ENCODE measurements at regions not wholly inside any gene's neighbourhood (a gene's known extent, or its start where the extent isn't known, plus 50 kb on each side); places are given as distances from the start of the nearest gene placed in this dataset.

- SMC1A ChIA-PET (ENCODE audit: uncharacterized antibody, unreplicated experiment) = interaction anchor here (0.9 to 1.1 kb wide), 2 partner anchors 9 to 24 kb away, joined by 3 to 4 read pairs; no protein-coding TSS in a partner anchor
- FAIRE-seq = no peak
- Histone ChIP-seq H4K20me1 (ENCODE audit: control insufficient read depth, insufficient read depth) (no peaks in the 10 kb centered on the region), H3K79me2 (ENCODE audit: control insufficient read depth, insufficient read depth, low read length) (no peaks in the 10 kb centered on the region), H3K27ac (ENCODE audit: control insufficient read depth, insufficient read depth) (no peak overlapping the region), H3K9me3 (replicated peaks; ENCODE audit: control insufficient read depth, insufficient read depth, low read length) (no peaks in the 10 kb centered on the region), H3K36me3 (ENCODE audit: control insufficient read depth in 2 of 2, insufficient read depth in 2 of 2, low read length in 1 of 2) (no peaks in the 10 kb centered on the region), H3K9ac (ENCODE audit: control insufficient read depth, insufficient read depth, low read length) (no peak overlapping the region), H3K4me2 (ENCODE audit: control insufficient read depth, insufficient read depth) (no peak overlapping the region), H3K4me3 (no peak overlapping the region), H2AFZ (ENCODE audit: control insufficient read depth, low read depth, low read length) (no peak overlapping the region), H3K27me3 (replicated peaks in 1 of 2; ENCODE audit: control insufficient read depth in 2 of 2, insufficient read depth in 2 of 2, low read length in 1 of 2) (peaks cover 0 to 1% of the 10 kb centered on the region in 2 experiments; a peak in 1 of 4 replicates), H3K4me1 (ENCODE audit: control insufficient read depth, insufficient read depth, low read length) (no peaks in the 10 kb centered on the region)
- 17% methylated on average over 8 of the region's 8 CpGs for WGBS (ENCODE audit: insufficient coverage, insufficient replicate concordance, low lambda C conversion rate, missing lambda C conversion rate)
- no TSS peak for BruUV-seq (replicated peaks)
- CTCF ChIA-PET = interaction anchor here (0.6 kb wide), 1 partner anchor 269 kb away, joined by 3 read pairs; no protein-coding TSS in a partner anchor
- no peak for ATAC-seq
- POLR2A ChIA-PET = no interaction called here
- RAD21 ChIA-PET (ENCODE audit: unreplicated experiment) = no interaction called here
- intact Hi-C loops (cut with micrococcal nuclease; ENCODE audit: unreplicated experiment) (no loop called here), in situ Hi-C loops (cut with MboI) (no loop called here)
- TF ChIP-seq TCF12 (IDR thresholded peaks at IDR 0.05; ENCODE audit: low read depth, low read length) (no peak), IRF5 (IDR thresholded peaks at IDR 0.05; ENCODE audit: borderline replicate concordance) (no peak)
- DNase-seq (ENCODE audit: low read depth, low spot score) = no peak
Measured at GRCh38 chr21:15141261-15141970, 76.6 kb upstream of the NRIP1 start.

DNA sequence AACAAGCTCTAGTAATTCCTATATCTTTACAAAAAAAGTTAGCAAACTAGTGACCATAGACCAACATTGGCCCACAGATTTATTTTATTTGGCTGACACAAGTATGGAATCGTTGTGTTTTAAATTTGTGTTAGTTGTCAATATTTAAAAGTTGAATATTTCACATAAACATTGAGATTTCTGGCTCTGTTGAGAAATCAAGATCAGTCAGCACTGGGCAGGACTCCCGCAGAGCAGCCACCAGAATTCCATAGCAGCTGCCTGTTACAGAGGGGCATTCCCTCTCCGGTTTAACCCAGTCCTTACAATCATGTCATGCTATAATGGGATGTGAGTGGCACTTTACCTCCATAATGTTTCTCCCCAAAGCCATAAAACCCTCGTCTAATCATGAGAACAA lies 79.2 kb upstream of the NRIP1 start:
- WGBS (ENCODE audit: insufficient coverage, insufficient replicate concordance, low lambda C conversion rate, missing lambda C conversion rate) = 12% methylated on average over 4 of the region's 4 CpGs
- no peaks in the 10 kb centered on the region for H3K79me2 ChIP-seq (ENCODE audit: control insufficient read depth, insufficient read depth, low read length)
- no peaks in the 10 kb centered on the region for H4K20me1 ChIP-seq (ENCODE audit: control insufficient read depth, insufficient read depth)
- ChIA-PET RAD21 (ENCODE audit: unreplicated experiment) (no interaction called here), POLR2A (no interaction called here), CTCF (no interaction called here), SMC1A (ENCODE audit: uncharacterized antibody, unreplicated experiment) (no interaction called here)
- H2AFZ ChIP-seq (ENCODE audit: control insufficient read depth, low read depth, low read length) = no peak overlapping the region
- no peak overlapping the region for H3K27ac ChIP-seq (ENCODE audit: control insufficient read depth, insufficient read depth)
- no peak overlapping the region for H3K9ac ChIP-seq (ENCODE audit: control insufficient read depth, insufficient read depth, low read length)
- no TSS peak for BruUV-seq (replicated peaks)
- ATAC-seq = no peak
- in situ Hi-C loops (cut with MboI) = no loop called here
- no peaks in the 10 kb centered on the region for H3K9me3 ChIP-seq (replicated peaks; ENCODE audit: control insufficient read depth, insufficient read depth, low read length)
- FAIRE-seq = no peak
- peaks cover 0 to 1% of the 10 kb centered on the region in 2 experiments; a peak in 1 of 4 replicates for H3K27me3 ChIP-seq (replicated peaks in 1 of 2; ENCODE audit: control insufficient read depth in 2 of 2, insufficient read depth in 2 of 2, low read length in 1 of 2)
- H3K4me1 ChIP-seq (ENCODE audit: control insufficient read depth, insufficient read depth, low read length) = no peaks in the 10 kb centered on the region
- TF ChIP-seq SMAD5 (IDR thresholded peaks at IDR 0.05; ENCODE audit: low read depth) (no peak), POLR2A (IDR thresholded peaks at IDR 0.05; ENCODE audit: low read depth, low read length) (no peak), CTCF (IDR thresholded peaks at IDR 0.05 in 2 of 3, conservative IDR thresholded peaks at IDR 0.05 in 1 of 3; ENCODE audit: control insufficient read depth in 2 of 3, extremely low read depth in 1 of 3, insufficient read depth in 1 of 3, low read depth in 3 of 3, low read length in 3 of 3) (no peak)
- no peak overlapping the region for H3K4me2 ChIP-seq (ENCODE audit: control insufficient read depth, insufficient read depth)
- intact Hi-C loops (cut with micrococcal nuclease; ENCODE audit: unreplicated experiment) = no loop called here
- H3K36me3 ChIP-seq (ENCODE audit: control insufficient read depth in 2 of 2, insufficient read depth in 2 of 2, low read length in 1 of 2) = no peaks in the 10 kb centered on the region
- no peak overlapping the region for H3K4me3 ChIP-seq
- no peak for DNase-seq (ENCODE audit: low read depth, low spot score)
